Osteoblast (primary cell): ENCODE measurements at regions not wholly inside any gene's neighbourhood (a gene's known extent, or its start where the extent isn't known, plus 50 kb on each side); places are given as distances from the start of the nearest gene placed in this dataset.

Source experiments
- DNase-seq: peaks from one replicate; pipeline ENCODE4 v3.0.0; 2011; ENCODE audit warnings: low spot score, mixed read lengths; ENCODE audit not compliant: insufficient read length; ENCODE audit errors: missing footprints
- H2AFZ ChIP-seq: 2 replicates; pipeline ENCODE4 v1.6.0; 2011; ENCODE audit warnings: mild to moderate bottlenecking, low read length
- H3K27ac ChIP-seq: 2 replicates; pipeline ENCODE4 v1.5.1; 2011; ENCODE audit warnings: mild to moderate bottlenecking, low read depth, low read length, moderate library complexity
- H3K27me3 ChIP-seq: 2 replicates; pipeline ENCODE4 v1.6.0; 2012; ENCODE audit warnings: mild to moderate bottlenecking, control low read depth, inconsistent platforms, low read length, moderate library complexity; ENCODE audit not compliant: insufficient read depth
- H3K36me3 ChIP-seq: 2 replicates; pipeline ENCODE4 v1.5.1; 2011; ENCODE audit warnings: mild to moderate bottlenecking, low read length, control low read depth, moderate library complexity; ENCODE audit not compliant: insufficient read depth
- H3K4me1 ChIP-seq: 2 replicates; pipeline ENCODE4 v1.5.1; 2011; ENCODE audit warnings: mild to moderate bottlenecking, low read length, control low read depth, moderate library complexity; ENCODE audit not compliant: insufficient read depth
- H3K4me2 ChIP-seq: 2 replicates; pipeline ENCODE4 v1.6.0; 2011; ENCODE audit warnings: mild to moderate bottlenecking, low read length; ENCODE audit not compliant: insufficient read depth
- H3K4me3 ChIP-seq: fragments of 200-600 bp; sonication (generic); 3 replicates; pipeline ENCODE4 v1.5.1; 2012; ENCODE audit warnings: mild to moderate bottlenecking, low read length, inconsistent platforms; ENCODE audit not compliant: insufficient read depth
- H3K79me2 ChIP-seq: 2 replicates; pipeline ENCODE4 v1.6.0; 2012; ENCODE audit warnings: mild to moderate bottlenecking, low read length, control low read depth, inconsistent platforms; ENCODE audit not compliant: insufficient read depth
- H3K9me3 ChIP-seq: 2 replicates; pipeline ENCODE4 v1.5.1; 2011; ENCODE audit warnings: low read depth, low read length, control low read depth
- H4K20me1 ChIP-seq: 2 replicates; pipeline ENCODE4 v1.6.0; 2012; ENCODE audit warnings: mild to moderate bottlenecking, low read length, control low read depth; ENCODE audit not compliant: insufficient read depth
- TF ChIP-seq, protein P1 (sequence below): IDR thresholded peaks from 2 replicates; pipeline ENCODE4 v1.5.1; 2011; ENCODE audit warnings: mild to moderate bottlenecking, low read depth, low read length, moderate library complexity; ENCODE audit errors: extremely low read depth

DNA sequence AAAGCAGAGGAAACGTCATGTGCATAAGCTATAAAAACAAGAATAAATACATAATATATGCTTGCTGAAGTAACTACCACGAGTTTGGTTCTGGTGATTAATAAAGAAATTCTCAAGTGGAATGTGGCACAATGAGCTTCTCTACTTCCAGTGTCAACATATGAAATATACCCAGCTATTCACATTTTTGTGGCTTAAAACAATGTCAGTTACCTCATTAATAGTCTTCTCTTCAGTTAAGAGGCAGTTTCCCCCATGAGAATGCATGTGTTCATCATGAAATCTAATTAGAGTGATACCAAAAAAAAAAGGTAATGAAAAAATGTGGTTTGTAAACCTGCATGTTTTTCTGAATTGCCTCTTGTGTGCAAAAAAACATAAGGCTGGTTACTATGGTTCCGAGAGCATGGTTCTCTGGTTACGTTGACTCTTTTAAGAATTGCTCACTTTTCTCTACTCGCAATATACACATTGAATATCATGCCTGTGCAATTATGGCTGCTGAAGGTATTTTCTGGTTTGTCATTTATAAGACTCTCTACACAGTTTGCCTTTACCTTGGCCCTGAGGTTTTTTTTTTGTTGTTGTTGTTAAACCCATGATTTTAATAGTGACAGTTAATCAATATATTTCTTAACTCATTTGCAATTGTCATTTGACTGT lies 108.2 kb downstream of the PCDH7 start:
- Histone ChIP-seq H3K79me2 (no peaks in the 10 kb centered on the region), H2AFZ (no peak overlapping the region), H3K9me3 (no peaks in the 10 kb centered on the region), H3K4me3 (no peak overlapping the region), H3K27me3 (no peaks in the 10 kb centered on the region), H3K27ac (no peak overlapping the region), H3K36me3 (no peaks in the 10 kb centered on the region), H3K4me2 (no peak overlapping the region), H4K20me1 (no peaks in the 10 kb centered on the region), H3K4me1 (no peaks in the 10 kb centered on the region)
- TF ChIP-seq, protein P1, sequence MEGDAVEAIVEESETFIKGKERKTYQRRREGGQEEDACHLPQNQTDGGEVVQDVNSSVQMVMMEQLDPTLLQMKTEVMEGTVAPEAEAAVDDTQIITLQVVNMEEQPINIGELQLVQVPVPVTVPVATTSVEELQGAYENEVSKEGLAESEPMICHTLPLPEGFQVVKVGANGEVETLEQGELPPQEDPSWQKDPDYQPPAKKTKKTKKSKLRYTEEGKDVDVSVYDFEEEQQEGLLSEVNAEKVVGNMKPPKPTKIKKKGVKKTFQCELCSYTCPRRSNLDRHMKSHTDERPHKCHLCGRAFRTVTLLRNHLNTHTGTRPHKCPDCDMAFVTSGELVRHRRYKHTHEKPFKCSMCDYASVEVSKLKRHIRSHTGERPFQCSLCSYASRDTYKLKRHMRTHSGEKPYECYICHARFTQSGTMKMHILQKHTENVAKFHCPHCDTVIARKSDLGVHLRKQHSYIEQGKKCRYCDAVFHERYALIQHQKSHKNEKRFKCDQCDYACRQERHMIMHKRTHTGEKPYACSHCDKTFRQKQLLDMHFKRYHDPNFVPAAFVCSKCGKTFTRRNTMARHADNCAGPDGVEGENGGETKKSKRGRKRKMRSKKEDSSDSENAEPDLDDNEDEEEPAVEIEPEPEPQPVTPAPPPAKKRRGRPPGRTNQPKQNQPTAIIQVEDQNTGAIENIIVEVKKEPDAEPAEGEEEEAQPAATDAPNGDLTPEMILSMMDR: no peak
- DNase-seq: no peak

DNA sequence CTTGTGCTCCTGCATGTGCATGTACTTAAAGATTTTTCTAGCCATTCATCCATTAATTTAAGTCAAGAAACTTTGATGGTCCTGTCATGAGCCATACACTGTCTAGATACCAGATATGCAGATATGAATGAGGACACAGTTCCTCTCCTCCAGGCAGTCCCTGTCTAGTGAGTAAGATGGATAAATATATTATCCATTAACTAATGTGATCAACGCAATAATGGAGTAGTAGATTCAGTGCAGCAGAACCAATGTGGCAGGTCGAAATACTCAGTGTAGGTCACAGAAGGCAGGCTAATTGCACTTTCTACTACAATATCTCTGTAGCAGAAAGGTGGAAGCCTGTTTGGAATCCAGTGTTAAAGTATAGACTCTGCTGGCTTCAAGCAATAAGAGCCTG lies 112.5 kb downstream of the PCDH7 start:
- no peaks in the 10 kb centered on the region for H3K79me2 ChIP-seq
- no peaks in the 10 kb centered on the region for H3K36me3 ChIP-seq
- TF ChIP-seq, protein P1: no peak
- no peak overlapping the region for H3K4me2 ChIP-seq
- no peak overlapping the region for H3K4me3 ChIP-seq
- no peak for DNase-seq
- H3K27ac ChIP-seq: no peak overlapping the region
- H3K4me1 ChIP-seq: no peaks in the 10 kb centered on the region
- no peaks in the 10 kb centered on the region for H3K27me3 ChIP-seq
- peaks cover 2% of the 10 kb centered on the region for H3K9me3 ChIP-seq
- no peak overlapping the region for H2AFZ ChIP-seq
- no peaks in the 10 kb centered on the region for H4K20me1 ChIP-seq

DNA sequence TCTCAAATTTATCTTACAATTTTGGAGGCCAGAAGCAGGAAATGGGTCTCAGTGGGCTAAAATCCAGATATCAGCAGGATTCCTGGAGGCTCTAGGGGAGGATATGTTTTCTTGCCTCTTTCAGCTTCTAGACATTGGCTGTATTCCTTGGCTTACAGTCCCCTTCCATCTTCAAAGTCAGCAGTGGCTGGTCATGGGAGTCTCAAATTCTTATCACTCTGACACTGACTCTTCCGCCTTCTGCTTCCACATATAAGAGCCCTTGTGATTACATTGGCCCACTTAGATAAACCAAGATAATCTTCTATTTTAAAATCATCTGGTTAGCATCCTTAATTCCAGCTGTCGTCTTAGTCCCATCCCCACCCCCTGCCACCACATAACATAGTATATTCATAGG lies 113.0 kb downstream of the PCDH7 start:
- H3K79me2 ChIP-seq: no peaks in the 10 kb centered on the region
- H4K20me1 ChIP-seq: no peaks in the 10 kb centered on the region
- no peak for DNase-seq
- H3K4me2 ChIP-seq: no peak overlapping the region
- TF ChIP-seq, protein P1: no peak
- no peaks in the 10 kb centered on the region for H3K36me3 ChIP-seq
- H3K9me3 ChIP-seq: peaks cover 2% of the 10 kb centered on the region
- no peak overlapping the region for H3K27ac ChIP-seq
- no peaks in the 10 kb centered on the region for H3K27me3 ChIP-seq
- no peak overlapping the region for H3K4me3 ChIP-seq
- no peaks in the 10 kb centered on the region for H3K4me1 ChIP-seq
- H2AFZ ChIP-seq: no peak overlapping the region

DNA sequence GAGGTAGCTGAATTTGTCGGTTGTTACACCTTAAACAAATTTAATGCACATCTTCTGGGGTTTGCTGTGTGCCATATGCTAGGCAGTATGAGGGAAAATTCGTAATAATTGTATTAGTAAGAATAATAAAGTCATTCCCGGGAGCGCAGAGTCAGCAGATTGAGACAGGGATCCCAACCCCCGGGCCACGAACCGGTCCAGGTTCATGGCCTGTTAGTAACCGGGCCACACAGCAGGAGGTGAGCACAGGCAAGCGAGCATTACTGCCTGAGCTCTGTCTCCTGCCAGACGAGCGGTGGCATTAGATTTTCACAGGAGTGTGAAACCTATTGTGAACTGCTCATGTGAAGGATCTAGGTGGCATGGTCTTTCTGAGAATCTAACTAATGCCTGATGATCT lies 114.9 kb downstream of the PCDH7 start:
- Histone ChIP-seq H3K79me2 (no peaks in the 10 kb centered on the region), H3K4me2 (no peak overlapping the region), H2AFZ (no peak overlapping the region), H3K4me1 (no peaks in the 10 kb centered on the region), H3K27me3 (no peaks in the 10 kb centered on the region), H3K36me3 (no peaks in the 10 kb centered on the region), H3K27ac (no peak overlapping the region), H3K9me3 (peaks cover 2% of the 10 kb centered on the region), H4K20me1 (no peaks in the 10 kb centered on the region), H3K4me3 (no peak overlapping the region)
- DNase-seq: no peak
- TF ChIP-seq, protein P1: no peak
